ENCODE measurements at regions not wholly inside any gene's neighbourhood (a gene's known extent, or its start where the extent isn't known, plus 50 kb on each side); places are given as distances from the start of the nearest gene placed in this dataset.

DNA sequence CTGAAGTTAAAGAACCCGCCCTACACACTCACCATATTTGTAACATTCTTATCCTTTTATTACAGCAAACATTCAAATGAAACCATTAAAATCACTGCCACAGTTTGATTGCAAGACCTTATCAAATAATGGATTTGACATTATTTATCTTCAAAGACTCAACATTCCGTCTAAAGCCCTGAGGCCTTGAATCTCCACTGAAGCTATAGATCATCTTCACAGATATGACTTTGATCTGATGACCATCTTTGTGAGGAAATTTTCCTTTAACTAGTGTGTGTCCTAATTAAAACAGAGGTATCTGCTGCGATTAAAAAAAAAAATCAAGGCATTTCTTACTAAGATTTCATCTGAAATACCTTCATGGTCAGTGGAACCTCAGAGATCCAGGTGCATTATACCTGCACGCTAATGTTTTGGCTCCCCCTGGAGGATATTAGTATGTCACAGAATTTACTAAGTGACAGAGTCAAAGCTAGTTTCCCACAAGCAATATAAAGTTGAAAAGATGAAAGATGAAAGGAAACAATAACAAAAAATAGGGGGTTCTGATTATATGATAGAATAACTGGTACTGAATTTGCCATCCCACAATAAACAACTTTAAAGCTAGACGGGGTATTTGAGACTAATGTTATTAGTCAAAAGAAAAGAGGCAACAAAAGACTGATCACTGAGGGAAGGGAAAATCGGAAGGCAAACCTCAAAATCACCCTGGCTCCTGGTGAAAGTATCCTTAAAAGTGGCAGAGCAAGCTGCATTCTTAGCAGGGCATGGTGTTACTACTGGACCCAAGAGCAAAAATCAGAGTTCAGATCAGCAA is 923.4 kb downstream of the NCAM2 start:
- no peaks in the 10 kb centered on the region for H3K9me3 ChIP-seq
- no peaks in the 10 kb centered on the region for H3K36me3 ChIP-seq
- H3K27ac ChIP-seq = no peak overlapping the region
- DNase-seq (ENCODE audit: low spot score in 2 of 2) = no peak
- 48% methylated on average over 6 of the region's 6 CpGs for WGBS
- no peaks in the 10 kb centered on the region for H3K4me1 ChIP-seq
- TF ChIP-seq, protein P1, sequence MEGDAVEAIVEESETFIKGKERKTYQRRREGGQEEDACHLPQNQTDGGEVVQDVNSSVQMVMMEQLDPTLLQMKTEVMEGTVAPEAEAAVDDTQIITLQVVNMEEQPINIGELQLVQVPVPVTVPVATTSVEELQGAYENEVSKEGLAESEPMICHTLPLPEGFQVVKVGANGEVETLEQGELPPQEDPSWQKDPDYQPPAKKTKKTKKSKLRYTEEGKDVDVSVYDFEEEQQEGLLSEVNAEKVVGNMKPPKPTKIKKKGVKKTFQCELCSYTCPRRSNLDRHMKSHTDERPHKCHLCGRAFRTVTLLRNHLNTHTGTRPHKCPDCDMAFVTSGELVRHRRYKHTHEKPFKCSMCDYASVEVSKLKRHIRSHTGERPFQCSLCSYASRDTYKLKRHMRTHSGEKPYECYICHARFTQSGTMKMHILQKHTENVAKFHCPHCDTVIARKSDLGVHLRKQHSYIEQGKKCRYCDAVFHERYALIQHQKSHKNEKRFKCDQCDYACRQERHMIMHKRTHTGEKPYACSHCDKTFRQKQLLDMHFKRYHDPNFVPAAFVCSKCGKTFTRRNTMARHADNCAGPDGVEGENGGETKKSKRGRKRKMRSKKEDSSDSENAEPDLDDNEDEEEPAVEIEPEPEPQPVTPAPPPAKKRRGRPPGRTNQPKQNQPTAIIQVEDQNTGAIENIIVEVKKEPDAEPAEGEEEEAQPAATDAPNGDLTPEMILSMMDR (IDR thresholded peaks at IDR 0.05) = peak in 1 of 2 donors; percentile 11
- TF ChIP-seq POLR2A (IDR thresholded peaks at IDR 0.05) = no peak
- H3K4me3 ChIP-seq = no peak overlapping the region
- no peaks in the 10 kb centered on the region for H3K27me3 ChIP-seq

DNA sequence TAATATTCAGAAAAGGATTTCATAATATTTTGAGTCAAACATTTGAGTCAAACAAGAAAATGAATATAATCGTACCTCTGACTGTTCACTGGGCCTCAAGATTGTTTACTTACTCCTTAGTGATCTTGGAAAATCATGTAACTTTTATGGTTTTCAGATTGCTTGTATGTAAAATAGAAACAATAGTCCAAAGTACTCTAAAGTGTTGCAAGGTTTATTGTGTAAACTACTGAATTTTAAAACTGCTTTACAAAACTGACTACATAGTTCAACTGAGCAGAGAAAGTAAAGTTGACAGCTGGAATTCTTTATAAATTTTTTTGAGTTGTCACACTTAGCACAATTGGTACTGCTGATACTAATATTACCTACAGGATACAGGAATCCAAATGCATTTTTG is 931.0 kb downstream of the NCAM2 start:
- no peak for TF ChIP-seq EP300 (IDR thresholded peaks at IDR 0.05)
- no peak for TF ChIP-seq POLR2AphosphoS5 (IDR thresholded peaks at IDR 0.05)
- no peak for TF ChIP-seq POLR2A (IDR thresholded peaks at IDR 0.05)
- TF ChIP-seq, protein P1 (IDR thresholded peaks at IDR 0.05) = no peak
- 80% methylated on average over 1 of the region's 1 CpG for WGBS
- H3K27ac ChIP-seq = no peak overlapping the region
- no peaks in the 10 kb centered on the region for H3K4me1 ChIP-seq
- DNase-seq (ENCODE audit: low spot score in 2 of 2) = no peak
- no peaks in the 10 kb centered on the region for H3K9me3 ChIP-seq
- no peak overlapping the region for H3K4me3 ChIP-seq
- no peaks in the 10 kb centered on the region for H3K27me3 ChIP-seq
- no peaks in the 10 kb centered on the region for H3K36me3 ChIP-seq

DNA sequence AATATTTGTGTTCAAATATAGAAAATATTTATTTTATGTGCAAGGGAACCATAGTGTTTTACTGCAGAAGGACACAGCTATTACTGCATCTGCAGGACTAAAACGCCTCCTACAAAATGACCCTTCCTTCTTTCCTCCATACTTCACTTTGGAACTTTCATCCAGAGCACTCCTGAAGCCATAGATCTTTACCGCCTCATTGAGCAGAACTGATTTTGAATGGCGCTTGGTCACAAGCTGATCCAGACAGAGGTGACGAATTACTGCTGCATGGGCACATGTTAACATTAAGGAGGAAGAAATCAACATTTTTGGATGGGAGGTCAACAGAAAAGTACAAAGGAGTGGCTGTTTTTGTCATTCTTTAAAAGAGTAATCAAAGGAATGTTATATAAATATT is 931.6 kb downstream of the NCAM2 start:
- Histone ChIP-seq H3K9me3 (no peaks in the 10 kb centered on the region), H3K36me3 (no peaks in the 10 kb centered on the region), H3K4me1 (no peaks in the 10 kb centered on the region), H3K27me3 (no peaks in the 10 kb centered on the region), H3K27ac (no peak overlapping the region), H3K4me3 (no peak overlapping the region)
- TF ChIP-seq, protein P1 (IDR thresholded peaks at IDR 0.05) = no peak
- TF ChIP-seq POLR2AphosphoS5 (IDR thresholded peaks at IDR 0.05) = no peak
- no peak for TF ChIP-seq POLR2A (IDR thresholded peaks at IDR 0.05)
- no peak for TF ChIP-seq EP300 (IDR thresholded peaks at IDR 0.05)
- 87% methylated on average over 4 of the region's 4 CpGs for WGBS
- DNase-seq (ENCODE audit: low spot score in 2 of 2) = no peak

DNA sequence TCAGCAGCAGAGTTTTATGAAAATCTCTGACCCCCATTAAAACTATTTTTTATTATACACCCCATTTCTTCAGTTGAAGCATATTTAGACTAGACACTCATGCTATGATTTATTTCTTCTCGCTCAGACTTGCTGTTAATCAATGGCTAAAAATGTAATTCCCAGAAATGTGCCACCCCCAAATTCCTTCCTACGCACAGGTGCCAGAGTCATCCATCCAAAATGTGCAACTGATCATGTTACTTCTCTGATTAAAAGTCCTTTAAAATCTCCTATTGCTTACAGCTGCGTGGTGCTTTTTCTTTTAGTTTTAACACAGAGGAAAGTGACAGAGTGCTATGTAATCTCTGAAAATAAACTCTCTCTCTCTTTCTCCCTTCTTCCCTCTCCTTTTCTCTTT is 954.4 kb downstream of the NCAM2 start:
- WGBS = 37% methylated on average over 3 of the region's 3 CpGs
- no peak for DNase-seq (ENCODE audit: low spot score in 2 of 2)

DNA sequence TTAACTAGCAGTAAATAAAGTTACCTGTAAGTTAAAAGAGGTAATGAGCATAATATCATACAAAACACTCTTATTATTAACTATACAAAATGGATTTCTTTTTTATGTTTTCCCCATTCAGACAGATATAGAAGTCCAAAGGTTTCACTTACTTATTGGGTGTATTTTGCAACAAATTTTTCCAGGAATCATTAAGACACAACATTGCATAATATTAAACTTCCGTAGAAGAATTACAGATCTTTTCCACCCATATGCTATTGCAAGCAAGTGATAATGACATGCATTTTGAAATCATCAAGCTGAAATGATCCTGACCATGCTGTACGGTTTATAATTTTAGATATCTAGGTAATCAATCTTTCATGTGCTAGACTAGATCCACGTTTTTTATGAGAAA is 957.0 kb downstream of the NCAM2 start:
- H3K4me3 ChIP-seq = no peak overlapping the region
- no peaks in the 10 kb centered on the region for H3K27me3 ChIP-seq
- H3K36me3 ChIP-seq = no peaks in the 10 kb centered on the region
- DNase-seq (ENCODE audit: low spot score in 2 of 2) = no peak
- H3K27ac ChIP-seq = no peak overlapping the region
- no peaks in the 10 kb centered on the region for H3K4me1 ChIP-seq
- no peaks in the 10 kb centered on the region for H3K9me3 ChIP-seq
- no peak for TF ChIP-seq POLR2A (IDR thresholded peaks at IDR 0.05)
- no peak for TF ChIP-seq POLR2AphosphoS5 (IDR thresholded peaks at IDR 0.05)
- TF ChIP-seq, protein P1 (IDR thresholded peaks at IDR 0.05) = no peak
- TF ChIP-seq EP300 (IDR thresholded peaks at IDR 0.05) = no peak
- 68% methylated on average over 3 of the region's 3 CpGs for WGBS

More for the DNA sequence above, 954.4 kb downstream of the NCAM2 start:
- H3K27ac ChIP-seq = no peak overlapping the region
- TF ChIP-seq POLR2A (IDR thresholded peaks at IDR 0.05) = no peak
- no peaks in the 10 kb centered on the region for H3K4me1 ChIP-seq
- H3K9me3 ChIP-seq = no peaks in the 10 kb centered on the region
- no peaks in the 10 kb centered on the region for H3K27me3 ChIP-seq
- H3K36me3 ChIP-seq = no peaks in the 10 kb centered on the region
- no peak overlapping the region for H3K4me3 ChIP-seq

Data from suprapubic skin (tissue), 4 donors.